K562 (cell line): ENCODE measurements at regions not wholly inside any gene's neighbourhood (a gene's known extent, or its start where the extent isn't known, plus 50 kb on each side); places are given as distances from the start of the nearest gene placed in this dataset.

Experiments used
- ARNT ChIP-seq, 2 experiments: fragments of 450-650 bp; IDR thresholded peaks; 2 replicates each; pipeline ENCODE4 v1.6.1; 2016; ENCODE audit warnings: mild to moderate bottlenecking in 1 of 2
- EP300 ChIP-seq: IDR thresholded peaks from 2 replicates; pipeline ENCODE4 v1.6.1; 2012; ENCODE audit warnings: low read length, improper control_type of control experiment
- POLR2A ChIP-seq: fragments of 450-650 bp; conservative IDR thresholded peaks from 2 replicates; pipeline ENCODE4 v1.6.1; 2016
- PTTG1 ChIP-seq: fragments of 450-650 bp; IDR thresholded peaks from 2 replicates; pipeline ENCODE4 v1.6.1; 2016; ENCODE audit warnings: low read depth, mild to moderate bottlenecking, missing genetic modification characterization, missing compliant biosample characterization
- SNRNP70 ChIP-seq: fragments of 200-400 bp; formaldehyde crosslinking; optimal IDR thresholded peaks from 2 replicates; pipeline ENCODE3; 2017; ENCODE audit warnings: low read depth, low read length
- ZBTB8A ChIP-seq: fragments of 450-650 bp; IDR thresholded peaks from 2 replicates; pipeline ENCODE4 v1.6.1; 2018; ENCODE audit warnings: mild to moderate bottlenecking, moderate library complexity; ENCODE audit not compliant: partially characterized antibody
- ZFP1 ChIP-seq: fragments of 450-650 bp; formaldehyde crosslinking; IDR thresholded peaks from 2 replicates; pipeline ENCODE4 v1.4.0; 2020; ENCODE audit warnings: mild to moderate bottlenecking, mixed read lengths
- ZNF197 ChIP-seq: fragments of 200-800 bp; sonication (Bioruptor generic); IDR thresholded peaks from 2 replicates; pipeline ENCODE4 v1.6.1; 2016; ENCODE audit warnings: low read depth, missing genetic modification characterization, missing compliant biosample characterization
- ZNF232 ChIP-seq: sonication (generic); formaldehyde crosslinking; IDR thresholded peaks from 2 replicates; pipeline ENCODE4 v1.8.0; 2022; ENCODE audit warnings: mild to moderate bottlenecking, missing genetic modification reagents
- TF ChIP-seq, protein P1 (sequence below), 3 experiments: IDR thresholded peaks in 2 of 3; conservative IDR thresholded peaks in 1 of 3; 2 replicates each; pipeline ENCODE4 v1.5.1; 2011 to 2012; ENCODE audit warnings: low read length in 3 of 3, mild to moderate bottlenecking in 3 of 3, control low read depth in 2 of 3, improper control_type of control experiment in 1 of 3, inconsistent platforms in 1 of 3, low read depth in 1 of 3, mixed read lengths in 1 of 3, moderate library complexity in 1 of 3; ENCODE audit not compliant: insufficient read depth in 2 of 3
- TF ChIP-seq, protein P2 (sequence below), 2 experiments: fragments of 450-650 bp; formaldehyde crosslinking in 1 of 2; IDR thresholded peaks; 2 replicates each; pipeline versions ENCODE4 v1.4.0 to v1.6.1; 2014 to 2020; ENCODE audit warnings: mild to moderate bottlenecking in 2 of 2, borderline replicate concordance in 1 of 2, low read depth in 1 of 2
- TF ChIP-seq, protein P3 (sequence below): sonication (generic); formaldehyde crosslinking; IDR thresholded peaks from 2 replicates; pipeline ENCODE4 v1.8.1; 2022; ENCODE audit warnings: missing genetic modification reagents

DNA sequence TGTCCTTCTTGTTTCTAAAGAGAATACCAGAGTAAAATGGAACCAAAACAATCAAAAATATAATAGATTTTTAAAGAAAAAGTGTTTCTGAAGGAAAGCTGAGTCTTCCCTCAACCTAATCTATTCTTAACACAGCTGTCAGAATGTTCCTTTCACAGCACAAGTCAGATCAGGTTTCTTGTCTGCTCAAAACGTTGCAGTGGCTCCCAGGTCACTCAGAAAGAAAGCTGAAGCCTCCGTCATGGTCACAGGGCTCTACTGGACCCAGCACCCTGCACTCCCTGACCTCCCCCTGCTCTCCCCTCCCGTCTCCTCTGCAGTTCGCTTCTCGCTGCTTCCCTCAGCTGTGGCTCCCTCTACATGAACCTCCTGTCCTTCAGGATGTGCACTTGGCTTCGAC lies 90.7 kb upstream of the PTPRM start:
- no peak for TF ChIP-seq ZNF232 (CRISPR knock-in tag)
- no peak for TF ChIP-seq POLR2A
- no peak for TF ChIP-seq ZBTB8A
- no peak for TF ChIP-seq ARNT (IDR thresholded peaks at IDR 0.05)
- TF ChIP-seq, protein P1, sequence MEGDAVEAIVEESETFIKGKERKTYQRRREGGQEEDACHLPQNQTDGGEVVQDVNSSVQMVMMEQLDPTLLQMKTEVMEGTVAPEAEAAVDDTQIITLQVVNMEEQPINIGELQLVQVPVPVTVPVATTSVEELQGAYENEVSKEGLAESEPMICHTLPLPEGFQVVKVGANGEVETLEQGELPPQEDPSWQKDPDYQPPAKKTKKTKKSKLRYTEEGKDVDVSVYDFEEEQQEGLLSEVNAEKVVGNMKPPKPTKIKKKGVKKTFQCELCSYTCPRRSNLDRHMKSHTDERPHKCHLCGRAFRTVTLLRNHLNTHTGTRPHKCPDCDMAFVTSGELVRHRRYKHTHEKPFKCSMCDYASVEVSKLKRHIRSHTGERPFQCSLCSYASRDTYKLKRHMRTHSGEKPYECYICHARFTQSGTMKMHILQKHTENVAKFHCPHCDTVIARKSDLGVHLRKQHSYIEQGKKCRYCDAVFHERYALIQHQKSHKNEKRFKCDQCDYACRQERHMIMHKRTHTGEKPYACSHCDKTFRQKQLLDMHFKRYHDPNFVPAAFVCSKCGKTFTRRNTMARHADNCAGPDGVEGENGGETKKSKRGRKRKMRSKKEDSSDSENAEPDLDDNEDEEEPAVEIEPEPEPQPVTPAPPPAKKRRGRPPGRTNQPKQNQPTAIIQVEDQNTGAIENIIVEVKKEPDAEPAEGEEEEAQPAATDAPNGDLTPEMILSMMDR (IDR thresholded peaks at IDR 0.05 in 2 of 3, conservative IDR thresholded peaks at IDR 0.05 in 1 of 3; ENCODE audit: insufficient read depth in 2 of 3, low read depth in 1 of 3, low read length in 3 of 3), result no peak
- no peak for TF ChIP-seq ZNF197
- no peak for TF ChIP-seq SNRNP70
- TF ChIP-seq, protein P2, sequence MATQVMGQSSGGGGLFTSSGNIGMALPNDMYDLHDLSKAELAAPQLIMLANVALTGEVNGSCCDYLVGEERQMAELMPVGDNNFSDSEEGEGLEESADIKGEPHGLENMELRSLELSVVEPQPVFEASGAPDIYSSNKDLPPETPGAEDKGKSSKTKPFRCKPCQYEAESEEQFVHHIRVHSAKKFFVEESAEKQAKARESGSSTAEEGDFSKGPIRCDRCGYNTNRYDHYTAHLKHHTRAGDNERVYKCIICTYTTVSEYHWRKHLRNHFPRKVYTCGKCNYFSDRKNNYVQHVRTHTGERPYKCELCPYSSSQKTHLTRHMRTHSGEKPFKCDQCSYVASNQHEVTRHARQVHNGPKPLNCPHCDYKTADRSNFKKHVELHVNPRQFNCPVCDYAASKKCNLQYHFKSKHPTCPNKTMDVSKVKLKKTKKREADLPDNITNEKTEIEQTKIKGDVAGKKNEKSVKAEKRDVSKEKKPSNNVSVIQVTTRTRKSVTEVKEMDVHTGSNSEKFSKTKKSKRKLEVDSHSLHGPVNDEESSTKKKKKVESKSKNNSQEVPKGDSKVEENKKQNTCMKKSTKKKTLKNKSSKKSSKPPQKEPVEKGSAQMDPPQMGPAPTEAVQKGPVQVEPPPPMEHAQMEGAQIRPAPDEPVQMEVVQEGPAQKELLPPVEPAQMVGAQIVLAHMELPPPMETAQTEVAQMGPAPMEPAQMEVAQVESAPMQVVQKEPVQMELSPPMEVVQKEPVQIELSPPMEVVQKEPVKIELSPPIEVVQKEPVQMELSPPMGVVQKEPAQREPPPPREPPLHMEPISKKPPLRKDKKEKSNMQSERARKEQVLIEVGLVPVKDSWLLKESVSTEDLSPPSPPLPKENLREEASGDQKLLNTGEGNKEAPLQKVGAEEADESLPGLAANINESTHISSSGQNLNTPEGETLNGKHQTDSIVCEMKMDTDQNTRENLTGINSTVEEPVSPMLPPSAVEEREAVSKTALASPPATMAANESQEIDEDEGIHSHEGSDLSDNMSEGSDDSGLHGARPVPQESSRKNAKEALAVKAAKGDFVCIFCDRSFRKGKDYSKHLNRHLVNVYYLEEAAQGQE (IDR thresholded peaks at IDR 0.05; ENCODE audit: borderline replicate concordance), result no peak
- TF ChIP-seq, protein P2 (CRISPR knock-in tag; IDR thresholded peaks at IDR 0.05; ENCODE audit: low read depth), result no peak
- TF ChIP-seq EP300, result no peak
- TF ChIP-seq, protein P3, sequence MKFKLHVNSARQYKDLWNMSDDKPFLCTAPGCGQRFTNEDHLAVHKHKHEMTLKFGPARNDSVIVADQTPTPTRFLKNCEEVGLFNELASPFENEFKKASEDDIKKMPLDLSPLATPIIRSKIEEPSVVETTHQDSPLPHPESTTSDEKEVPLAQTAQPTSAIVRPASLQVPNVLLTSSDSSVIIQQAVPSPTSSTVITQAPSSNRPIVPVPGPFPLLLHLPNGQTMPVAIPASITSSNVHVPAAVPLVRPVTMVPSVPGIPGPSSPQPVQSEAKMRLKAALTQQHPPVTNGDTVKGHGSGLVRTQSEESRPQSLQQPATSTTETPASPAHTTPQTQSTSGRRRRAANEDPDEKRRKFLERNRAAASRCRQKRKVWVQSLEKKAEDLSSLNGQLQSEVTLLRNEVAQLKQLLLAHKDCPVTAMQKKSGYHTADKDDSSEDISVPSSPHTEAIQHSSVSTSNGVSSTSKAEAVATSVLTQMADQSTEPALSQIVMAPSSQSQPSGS (CRISPR knock-in tag), result no peak
- no peak for TF ChIP-seq ZFP1 (CRISPR knock-in tag)
- no peak for TF ChIP-seq PTTG1 (tag)
